ENCODE measurements at regions not wholly inside any gene's neighbourhood (a gene's known extent, or its start where the extent isn't known, plus 50 kb on each side); places are given as distances from the start of the nearest gene placed in this dataset.

- Histone ChIP-seq H3K4me3 (no peak overlapping the region), H3K27me3 (no peaks in the 10 kb centered on the region), H3K36me3 (replicated peaks in 1 of 2) (no peaks in the 10 kb centered on the region), H3K9me3 (replicated peaks in 1 of 3) (no peaks in the 10 kb centered on the region), H3K4me1 (replicated peaks in 1 of 2) (no peaks in the 10 kb centered on the region), H3K27ac (no peak overlapping the region)
- 76 to 87% (median 81%) methylated on average over 3 of the region's 3 CpGs for WGBS, 4 donors
- no peak for DNase-seq
- intact Hi-C loops (cut with DNase I) = no loop called here
- no peak for TF ChIP-seq POLR2A (IDR thresholded peaks at IDR 0.05)
- no peak for TF ChIP-seq CTCF (IDR thresholded peaks at IDR 0.05)
Observed at GRCh38 chr12:71005166-71005565, 84.6 kb upstream of the PTPRR start.

GRCh38 chr12:71004578-71004977, 84.0 kb upstream of the PTPRR start:
- no peak for DNase-seq

GRCh38 chr12:71000748-71001147, 80.2 kb upstream of the PTPRR start:
- 87 to 100% (median 95%) methylated on average over 1 of the region's 1 CpG for WGBS, 4 donors
- H3K4me3 ChIP-seq = no peak overlapping the region
- no peaks in the 10 kb centered on the region for H3K27me3 ChIP-seq
- no peak for DNase-seq
- no peaks in the 10 kb centered on the region for H3K9me3 ChIP-seq (replicated peaks in 1 of 3)
- H3K27ac ChIP-seq = no peak overlapping the region
- no peaks in the 10 kb centered on the region for H3K4me1 ChIP-seq (replicated peaks in 1 of 2)
- TF ChIP-seq POLR2A (IDR thresholded peaks at IDR 0.05) = no peak
- no peak for TF ChIP-seq CTCF (IDR thresholded peaks at IDR 0.05)
- no peaks in the 10 kb centered on the region for H3K36me3 ChIP-seq (replicated peaks in 1 of 2)
- intact Hi-C loops (cut with DNase I) = no loop called here

More at GRCh38 chr12:71004578-71004977, 84.0 kb upstream of the PTPRR start:
- no peaks in the 10 kb centered on the region for H3K4me1 ChIP-seq (replicated peaks in 1 of 2)
- H3K36me3 ChIP-seq (replicated peaks in 1 of 2) = no peaks in the 10 kb centered on the region
- no peak overlapping the region for H3K27ac ChIP-seq
- H3K4me3 ChIP-seq = no peak overlapping the region
- H3K9me3 ChIP-seq (replicated peaks in 1 of 3) = no peaks in the 10 kb centered on the region
- H3K27me3 ChIP-seq = no peaks in the 10 kb centered on the region
- intact Hi-C loops (cut with DNase I) = no loop called here
- no peak for TF ChIP-seq POLR2A (IDR thresholded peaks at IDR 0.05)
- no peak for TF ChIP-seq CTCF (IDR thresholded peaks at IDR 0.05)
- WGBS, 4 donors = 79 to 86% (median 81%) methylated on average over 4 of the region's 4 CpGs

- Histone ChIP-seq H3K9me3 (replicated peaks in 1 of 3) (no peaks in the 10 kb centered on the region), H3K36me3 (replicated peaks in 1 of 2) (no peaks in the 10 kb centered on the region), H3K4me1 (replicated peaks in 1 of 2) (no peaks in the 10 kb centered on the region), H3K27ac (no peak overlapping the region), H3K27me3 (no peaks in the 10 kb centered on the region), H3K4me3 (no peak overlapping the region)
- intact Hi-C loops (cut with DNase I) = no loop called here
- TF ChIP-seq POLR2A (IDR thresholded peaks at IDR 0.05) (no peak), CTCF (IDR thresholded peaks at IDR 0.05) (no peak)
- DNase-seq = no peak
- WGBS, 4 donors = 61 to 71% (median 66%) methylated on average over 2 of the region's 2 CpGs
Observed at GRCh38 chr12:71000255-71000654, 79.7 kb upstream of the PTPRR start.

Measured in adrenal gland (tissue), 9 donors.